HCT116 (cell line): ENCODE measurements at regions not wholly inside any gene's neighbourhood (a gene's known extent, or its start where the extent isn't known, plus 50 kb on each side); places are given as distances from the start of the nearest gene placed in this dataset.

Experiments
- ATAC-seq: fragments of 200-7000 bp; cut with Tn5 transposase; 2 replicates; pipeline ENCODE4 v1.9.1; 2020; ENCODE audit warnings: mild to moderate bottlenecking, moderate library complexity
- BruUV-seq: library from RNA; stranded (reverse); fragments of 400-500 nt; replicated peaks from 2 replicates; lab custom pipeline; 2021; lab: Mats Ljungman, UMichigan
- CTCF ChIA-PET: fragments of 300-600 bp; sonication (Branson Sonifier 250); formaldehyde crosslinking; loops from one replicate; lab custom pipeline; 2021; ENCODE audit warnings: antibody characterized with exemption; lab: Charles Lee
- POLR2A ChIA-PET: fragments of 300-600, 350-600 bp; sonication (Branson Sonifier 250); formaldehyde crosslinking; loops from one replicate; lab custom pipeline; 2021; ENCODE audit warnings: antibody characterized with exemption; lab: Charles Lee
- RAD21 ChIA-PET, 2 experiments: fragments of 300-600 bp; sonication (Branson Sonifier 250); formaldehyde crosslinking; loops; one replicate each; lab custom pipeline; 2023; ENCODE audit warnings: low total read pairs in 2 of 2; ENCODE audit not compliant: uncharacterized antibody in 2 of 2, unreplicated experiment in 2 of 2, low non-redundant PET in 1 of 2; lab: Charles Lee
- DNase-seq: peaks from one replicate; pipeline ENCODE4 v3.0.0-alpha.2; 2010; ENCODE audit warnings: low read depth, low spot score
- H2AFZ ChIP-seq: fragments of 200-600 bp; shearing (Covaris generic), sonication (generic); 2 replicates; pipeline ENCODE4 v1.6.1; 2017; ENCODE audit warnings: low read depth, mixed run types, mixed read lengths, antibody characterized with exemption, low read length; ENCODE audit not compliant: poor library complexity, severe bottlenecking
- H3K27ac ChIP-seq: 2 replicates; pipeline ENCODE4 v1.5.1; 2012; ENCODE audit warnings: low read depth, low read length
- H3K27me3 ChIP-seq: fragments of 200-600 bp; sonication (generic); 2 replicates; pipeline ENCODE4 v1.6.1; 2016; ENCODE audit warnings: mixed run types, low read length, mixed read lengths; ENCODE audit not compliant: insufficient read depth
- H3K36me3 ChIP-seq, 2 experiments: fragments of 200-500 bp in 1 of 2; fragments of 200-600 bp in 1 of 2; sonication (Bioruptor generic) in 1 of 2; sonication (generic) in 1 of 2; 2 replicates each; pipeline versions ENCODE4 v1.5.1 to v1.6.1; 2014 to 2016; ENCODE audit warnings: low read length in 2 of 2, inconsistent platforms in 1 of 2, mixed read lengths in 1 of 2, mixed run types in 1 of 2; ENCODE audit not compliant: insufficient read depth in 2 of 2, control insufficient read depth in 1 of 2
- H3K4me1 ChIP-seq, 2 experiments: fragments of 200-600 bp in 1 of 2; sonication (generic) in 1 of 2; 2 replicates each; pipeline versions ENCODE4 v1.5.1 to v1.6.1; 2012 to 2017; ENCODE audit warnings: low read length in 2 of 2, inconsistent platforms in 1 of 2, mild to moderate bottlenecking in 1 of 2, mixed read lengths in 1 of 2, mixed run types in 1 of 2, moderate library complexity in 1 of 2; ENCODE audit not compliant: insufficient read depth in 2 of 2, control insufficient read depth in 1 of 2
- H3K4me2 ChIP-seq: fragments of 200-600 bp; sonication (generic); 2 replicates; pipeline ENCODE4 v1.6.1; 2017; ENCODE audit warnings: mixed run types, low read length, mixed read lengths
- H3K4me3 ChIP-seq, 2 experiments: fragments of 200-600 bp in 1 of 2; sonication (generic) in 1 of 2; replicated peaks in 1 of 2; 2 replicates each; pipeline ENCODE4 v1.5.1; 2011 to 2016; ENCODE audit warnings: low read length in 2 of 2, control low read depth in 1 of 2, low read depth in 1 of 2, mild to moderate bottlenecking in 1 of 2, mixed read lengths in 1 of 2, mixed run types in 1 of 2
- H3K79me2 ChIP-seq: fragments of 200-600 bp; sonication (generic); 2 replicates; pipeline ENCODE4 v1.6.1; 2017; ENCODE audit warnings: mild to moderate bottlenecking, mixed run types, low read length, moderate library complexity, mixed read lengths; ENCODE audit not compliant: insufficient read depth
- H3K9ac ChIP-seq: fragments of 200-600 bp; sonication (generic); 2 replicates; pipeline ENCODE4 v1.6.1; 2016; ENCODE audit warnings: low read length, mixed read lengths
- H3K9me2 ChIP-seq: fragments of 200-600 bp; sonication (generic), shearing (Covaris generic); 2 replicates; pipeline ENCODE4 v1.6.1; 2017; ENCODE audit warnings: mixed run types, mild to moderate bottlenecking, moderate library complexity; ENCODE audit not compliant: insufficient read depth
- H3K9me3 ChIP-seq, 2 experiments: fragments of 200-500 bp in 1 of 2; fragments of 200-600 bp in 1 of 2; sonication (Bioruptor generic) in 1 of 2; sonication (generic) in 1 of 2; 2 replicates each; pipeline ENCODE4 v1.6.1; 2014 to 2017; ENCODE audit warnings: low read length in 2 of 2, mixed read lengths in 2 of 2, inconsistent platforms in 1 of 2, low read depth in 1 of 2, mild to moderate bottlenecking in 1 of 2, mixed run types in 1 of 2, moderate library complexity in 1 of 2; ENCODE audit not compliant: control insufficient read depth in 1 of 2, insufficient read depth in 1 of 2
- H4K20me1 ChIP-seq: fragments of 200-600 bp; sonication (generic), shearing (Covaris generic); 2 replicates; pipeline ENCODE4 v1.6.1; 2017; ENCODE audit warnings: mixed run types, mild to moderate bottlenecking, moderate library complexity; ENCODE audit not compliant: insufficient read depth
- CBX3 ChIP-seq: IDR thresholded peaks from 2 replicates; pipeline ENCODE4 v1.6.1; 2012; ENCODE audit warnings: low read depth
- CEBPB ChIP-seq: IDR thresholded peaks from 2 replicates; pipeline ENCODE4 v1.6.1; 2012; ENCODE audit warnings: low read depth
- EGR1 ChIP-seq: IDR thresholded peaks from 2 replicates; pipeline ENCODE4 v1.6.1; 2012; ENCODE audit warnings: low read depth
- ELF1 ChIP-seq: IDR thresholded peaks from 2 replicates; pipeline ENCODE4 v1.6.1; 2012; ENCODE audit warnings: low read depth, borderline replicate concordance
- EZH2phosphoT487 ChIP-seq: fragments of 200-600 bp; IDR thresholded peaks from 2 replicates; pipeline ENCODE4 v1.6.1; 2018; ENCODE audit warnings: antibody characterized with exemption, borderline replicate concordance
- JUND ChIP-seq: IDR thresholded peaks from 2 replicates; pipeline ENCODE4 v1.6.1; 2012
- POLR2A ChIP-seq: IDR thresholded peaks from 2 replicates; pipeline ENCODE4 v1.7.0; 2011; ENCODE audit warnings: borderline replicate concordance; ENCODE audit not compliant: insufficient read depth, insufficient read length; ENCODE audit errors: extremely low read depth
- POLR2AphosphoS5 ChIP-seq: IDR thresholded peaks from 2 replicates; pipeline ENCODE4 v1.6.1; 2011; ENCODE audit warnings: mild to moderate bottlenecking, low read depth, low read length, moderate library complexity
- RAD21 ChIP-seq: IDR thresholded peaks from 2 replicates; pipeline ENCODE4 v1.6.1; 2012; ENCODE audit warnings: low read depth, mild to moderate bottlenecking
- SIN3A ChIP-seq: IDR thresholded peaks from 2 replicates; pipeline ENCODE4 v1.6.1; 2012; ENCODE audit warnings: low read depth
- SP1 ChIP-seq: IDR thresholded peaks from 2 replicates; pipeline ENCODE4 v1.6.1; 2012; ENCODE audit warnings: low read depth
- TCF7L2 ChIP-seq: IDR thresholded peaks from 2 replicates; pipeline ENCODE4 v1.7.0; 2011; ENCODE audit warnings: borderline replicate concordance, inconsistent platforms; ENCODE audit not compliant: insufficient read depth, insufficient read length; ENCODE audit errors: extremely low read depth
- YY1 ChIP-seq: IDR thresholded peaks from 2 replicates; pipeline ENCODE4 v1.6.1; 2011; ENCODE audit warnings: low read length, low read depth, moderate library complexity, mild to moderate bottlenecking; ENCODE audit not compliant: insufficient replicate concordance; ENCODE audit errors: extremely low read depth
- ZFX ChIP-seq: fragments of 450-650 bp; IDR thresholded peaks from 2 replicates; pipeline ENCODE4 v1.6.1; 2017
- intact Hi-C: fragments of 100-400 bp; cut with micrococcal nuclease; formaldehyde crosslinking; loops from 2 replicates; pipeline ENCODE4 v1.10.0; 2022
- TF ChIP-seq, protein P1 (sequence below): IDR thresholded peaks from 2 replicates; pipeline ENCODE4 v1.6.1; 2011; ENCODE audit warnings: mild to moderate bottlenecking, low read length, moderate library complexity; ENCODE audit not compliant: insufficient replicate concordance; ENCODE audit errors: extremely low read depth
- TF ChIP-seq, protein P2 (sequence below): IDR thresholded peaks from 2 replicates; pipeline ENCODE4 v1.6.1; 2012
- TF ChIP-seq, protein P3 (sequence below), 3 experiments: fragments of 200-600 bp in 1 of 3; sonication (generic) in 1 of 3; IDR thresholded peaks in 2 of 3; conservative IDR thresholded peaks in 1 of 3; 2 replicates each; pipeline ENCODE4 v1.5.1; 2012 to 2017; ENCODE audit warnings: low read depth in 2 of 3, low read length in 2 of 3, antibody characterized with exemption in 1 of 3, borderline replicate concordance in 1 of 3, control low read depth in 1 of 3, mild to moderate bottlenecking in 1 of 3, mixed read lengths in 1 of 3, mixed run types in 1 of 3, moderate library complexity in 1 of 3; ENCODE audit not compliant: insufficient read depth in 1 of 3
- TF ChIP-seq, protein P4 (sequence below): IDR thresholded peaks from 2 replicates; pipeline ENCODE4 v1.6.1; 2012

DNA sequence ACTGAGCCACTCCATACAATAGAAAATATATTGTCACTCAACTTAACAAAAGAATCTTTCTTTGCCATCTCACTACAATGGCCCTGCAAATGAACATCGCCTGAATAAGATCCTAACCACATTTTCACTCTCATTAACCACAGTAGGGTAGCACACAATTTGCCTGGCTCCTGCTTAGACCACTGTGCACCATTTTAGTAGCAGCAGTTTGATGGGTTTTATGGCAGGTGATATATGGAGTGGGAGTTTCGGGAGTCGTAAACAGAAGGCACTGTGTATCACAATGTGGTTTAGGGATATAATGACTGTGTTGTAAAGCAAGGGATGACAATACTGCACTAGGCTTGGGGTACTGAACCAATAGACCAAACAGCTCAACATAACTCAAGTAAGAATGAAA, 617.4 kb downstream of the BCL11A start:
- H2AFZ ChIP-seq = no peak overlapping the region
- no peak overlapping the region for H3K9ac ChIP-seq
- H3K4me1 ChIP-seq = no peaks in the 10 kb centered on the region
- no peak overlapping the region for H3K27ac ChIP-seq
- no peak for TF ChIP-seq RAD21
- no peak for TF ChIP-seq ZFX
- TF ChIP-seq, protein P1, sequence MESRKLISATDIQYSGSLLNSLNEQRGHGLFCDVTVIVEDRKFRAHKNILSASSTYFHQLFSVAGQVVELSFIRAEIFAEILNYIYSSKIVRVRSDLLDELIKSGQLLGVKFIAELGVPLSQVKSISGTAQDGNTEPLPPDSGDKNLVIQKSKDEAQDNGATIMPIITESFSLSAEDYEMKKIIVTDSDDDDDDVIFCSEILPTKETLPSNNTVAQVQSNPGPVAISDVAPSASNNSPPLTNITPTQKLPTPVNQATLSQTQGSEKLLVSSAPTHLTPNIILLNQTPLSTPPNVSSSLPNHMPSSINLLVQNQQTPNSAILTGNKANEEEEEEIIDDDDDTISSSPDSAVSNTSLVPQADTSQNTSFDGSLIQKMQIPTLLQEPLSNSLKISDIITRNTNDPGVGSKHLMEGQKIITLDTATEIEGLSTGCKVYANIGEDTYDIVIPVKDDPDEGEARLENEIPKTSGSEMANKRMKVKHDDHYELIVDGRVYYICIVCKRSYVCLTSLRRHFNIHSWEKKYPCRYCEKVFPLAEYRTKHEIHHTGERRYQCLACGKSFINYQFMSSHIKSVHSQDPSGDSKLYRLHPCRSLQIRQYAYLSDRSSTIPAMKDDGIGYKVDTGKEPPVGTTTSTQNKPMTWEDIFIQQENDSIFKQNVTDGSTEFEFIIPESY = no peak
- TF ChIP-seq, all 23 proteins: peak for 0
- H3K79me2 ChIP-seq = no peaks in the 10 kb centered on the region
- H3K27me3 ChIP-seq = no peaks in the 10 kb centered on the region
- no peaks in the 10 kb centered on the region for H3K36me3 ChIP-seq
- no TSS peak for BruUV-seq
- ChIA-PET POLR2A (no interaction called here), CTCF (no interaction called here), RAD21 (no interaction called here)
- no peak overlapping the region for H3K4me3 ChIP-seq
- intact Hi-C loops = no loop called here
- no peaks in the 10 kb centered on the region for H3K9me3 ChIP-seq
- no peaks in the 10 kb centered on the region for H4K20me1 ChIP-seq
- H3K4me2 ChIP-seq = no peak overlapping the region
- DNase-seq (no peak), ATAC-seq (no peak)
- no peaks in the 10 kb centered on the region for H3K9me2 ChIP-seq

DNA sequence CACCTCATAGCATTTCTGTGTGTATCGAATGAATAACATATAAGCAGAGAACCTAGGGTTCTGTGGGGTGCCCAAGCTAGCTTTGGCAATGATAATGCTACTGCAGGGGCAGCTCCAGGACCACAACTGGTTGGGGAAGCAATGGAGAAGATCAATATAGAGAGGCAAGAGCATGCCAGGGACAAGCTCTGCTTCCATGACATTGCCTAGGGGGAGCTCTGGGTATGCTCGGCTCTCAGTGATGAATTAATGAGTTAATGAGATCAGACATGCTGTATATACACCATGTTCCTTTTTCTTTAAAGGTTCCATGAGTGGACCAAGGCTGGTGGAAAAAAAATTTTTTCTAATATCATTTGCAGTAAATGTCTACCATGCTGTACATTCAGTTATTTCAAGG, 618.4 kb downstream of the BCL11A start:
- CTCF ChIA-PET = no interaction called here
- Histone ChIP-seq H2AFZ (no peak overlapping the region), H3K79me2 (no peaks in the 10 kb centered on the region), H3K27me3 (no peaks in the 10 kb centered on the region), H3K4me2 (no peak overlapping the region), H3K4me1 (no peaks in the 10 kb centered on the region), H3K9me2 (no peaks in the 10 kb centered on the region), H3K9me3 (no peaks in the 10 kb centered on the region), H3K9ac (no peak overlapping the region), H3K4me3 (no peak overlapping the region), H4K20me1 (no peaks in the 10 kb centered on the region), H3K27ac (no peak overlapping the region), H3K36me3 (no peaks in the 10 kb centered on the region)
- intact Hi-C loops = no loop called here
- POLR2A ChIA-PET = no interaction called here
- DNase-seq = no peak
- ATAC-seq = no peak
- BruUV-seq = no TSS peak
- RAD21 ChIA-PET = no interaction called here
- TF ChIP-seq, protein P2, sequence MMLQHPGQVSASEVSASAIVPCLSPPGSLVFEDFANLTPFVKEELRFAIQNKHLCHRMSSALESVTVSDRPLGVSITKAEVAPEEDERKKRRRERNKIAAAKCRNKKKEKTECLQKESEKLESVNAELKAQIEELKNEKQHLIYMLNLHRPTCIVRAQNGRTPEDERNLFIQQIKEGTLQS = no peak
- no peak for TF ChIP-seq SIN3A
- TF ChIP-seq ZFX = no peak
- TF ChIP-seq, protein P3, sequence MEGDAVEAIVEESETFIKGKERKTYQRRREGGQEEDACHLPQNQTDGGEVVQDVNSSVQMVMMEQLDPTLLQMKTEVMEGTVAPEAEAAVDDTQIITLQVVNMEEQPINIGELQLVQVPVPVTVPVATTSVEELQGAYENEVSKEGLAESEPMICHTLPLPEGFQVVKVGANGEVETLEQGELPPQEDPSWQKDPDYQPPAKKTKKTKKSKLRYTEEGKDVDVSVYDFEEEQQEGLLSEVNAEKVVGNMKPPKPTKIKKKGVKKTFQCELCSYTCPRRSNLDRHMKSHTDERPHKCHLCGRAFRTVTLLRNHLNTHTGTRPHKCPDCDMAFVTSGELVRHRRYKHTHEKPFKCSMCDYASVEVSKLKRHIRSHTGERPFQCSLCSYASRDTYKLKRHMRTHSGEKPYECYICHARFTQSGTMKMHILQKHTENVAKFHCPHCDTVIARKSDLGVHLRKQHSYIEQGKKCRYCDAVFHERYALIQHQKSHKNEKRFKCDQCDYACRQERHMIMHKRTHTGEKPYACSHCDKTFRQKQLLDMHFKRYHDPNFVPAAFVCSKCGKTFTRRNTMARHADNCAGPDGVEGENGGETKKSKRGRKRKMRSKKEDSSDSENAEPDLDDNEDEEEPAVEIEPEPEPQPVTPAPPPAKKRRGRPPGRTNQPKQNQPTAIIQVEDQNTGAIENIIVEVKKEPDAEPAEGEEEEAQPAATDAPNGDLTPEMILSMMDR (IDR thresholded peaks at IDR 0.05 in 2 of 3, conservative IDR thresholded peaks at IDR 0.05 in 1 of 3; ENCODE audit: borderline replicate concordance in 1 of 3, insufficient read depth in 1 of 3, low read depth in 2 of 3, low read length in 2 of 3) = no peak
- no peak for TF ChIP-seq CEBPB
- no peak for TF ChIP-seq EGR1
- no peak for TF ChIP-seq TCF7L2
- TF ChIP-seq, protein P4, sequence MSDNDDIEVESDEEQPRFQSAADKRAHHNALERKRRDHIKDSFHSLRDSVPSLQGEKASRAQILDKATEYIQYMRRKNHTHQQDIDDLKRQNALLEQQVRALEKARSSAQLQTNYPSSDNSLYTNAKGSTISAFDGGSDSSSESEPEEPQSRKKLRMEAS = no peak
- no peak for TF ChIP-seq POLR2A
- no peak for TF ChIP-seq POLR2AphosphoS5
- TF ChIP-seq JUND = no peak
- no peak for TF ChIP-seq YY1
- TF ChIP-seq ELF1 = no peak
- no peak for TF ChIP-seq SP1
- TF ChIP-seq CBX3 = no peak
- TF ChIP-seq EZH2phosphoT487 = no peak
